Astrocyte of the cerebellum (primary cell): ENCODE measurements at regions not wholly inside any gene's neighbourhood (a gene's known extent, or its start where the extent isn't known, plus 50 kb on each side); places are given as distances from the start of the nearest gene placed in this dataset.

Experiments
- DNase-seq: peaks from one replicate; pipeline ENCODE4 v3.0.0-alpha.2; 2011; ENCODE audit warnings: low read depth
- H3K4me3 ChIP-seq: 2 replicates; pipeline ENCODE4 v1.5.1; 2011; ENCODE audit warnings: mild to moderate bottlenecking, low read depth, low read length, moderate library complexity
- CTCF ChIP-seq: IDR thresholded peaks from 2 replicates; pipeline ENCODE4 v1.5.1; 2012; ENCODE audit warnings: low read length, low read depth, moderate library complexity, mild to moderate bottlenecking; ENCODE audit errors: missing control alignments
- in situ Hi-C: cut with HindIII; loops from 2 replicates; pipeline ENCODE4 v1.10.0; 2017; ENCODE audit warnings: low sequenced_read_pairs

GRCh38 chr2:23029111-23029510 lies 355.9 kb upstream of the KLHL29 start:
- no peak overlapping the region for H3K4me3 ChIP-seq
- DNase-seq: no peak
- in situ Hi-C loops: no loop called here
- TF ChIP-seq CTCF: no peak

DNA sequence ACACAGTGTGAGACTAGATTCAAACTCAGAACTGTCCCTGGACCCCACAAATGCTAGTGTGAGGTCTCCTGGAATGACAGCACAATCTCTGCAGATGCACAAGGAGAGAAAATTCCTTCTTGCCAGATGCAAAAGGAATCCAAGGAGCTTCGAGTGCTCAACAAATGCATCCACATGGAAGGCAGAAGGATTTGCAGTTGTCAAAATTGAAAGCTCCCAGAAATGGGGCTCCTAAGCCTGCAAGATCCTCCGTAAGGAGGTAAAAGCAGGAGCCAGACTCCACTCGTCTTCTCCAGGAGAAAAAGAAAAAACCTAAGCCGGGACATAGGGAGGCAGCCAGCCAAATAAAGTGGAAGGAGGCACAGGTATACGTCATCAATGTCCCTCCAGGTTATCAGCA lies 355.0 kb upstream of the KLHL29 start:
- in situ Hi-C loops: no loop called here
- TF ChIP-seq CTCF: no peak
- no peak for DNase-seq
- no peak overlapping the region for H3K4me3 ChIP-seq

GRCh38 chr2:23034996-23035395 lies 350.0 kb upstream of the KLHL29 start:
- TF ChIP-seq CTCF: no peak
- in situ Hi-C loops: no loop called here
- no peak overlapping the region for H3K4me3 ChIP-seq
- no peak for DNase-seq

GRCh38 chr2:23036629-23037028 lies 348.4 kb upstream of the KLHL29 start:
- no peak overlapping the region for H3K4me3 ChIP-seq
- DNase-seq: no peak
- in situ Hi-C loops: no loop called here
- TF ChIP-seq CTCF: no peak

- TF ChIP-seq CTCF: no peak
- in situ Hi-C loops: no loop called here
- no peak for DNase-seq
- no peak overlapping the region for H3K4me3 ChIP-seq
Observed at GRCh38 chr2:23037596-23037995, 347.4 kb upstream of the KLHL29 start.

DNA sequence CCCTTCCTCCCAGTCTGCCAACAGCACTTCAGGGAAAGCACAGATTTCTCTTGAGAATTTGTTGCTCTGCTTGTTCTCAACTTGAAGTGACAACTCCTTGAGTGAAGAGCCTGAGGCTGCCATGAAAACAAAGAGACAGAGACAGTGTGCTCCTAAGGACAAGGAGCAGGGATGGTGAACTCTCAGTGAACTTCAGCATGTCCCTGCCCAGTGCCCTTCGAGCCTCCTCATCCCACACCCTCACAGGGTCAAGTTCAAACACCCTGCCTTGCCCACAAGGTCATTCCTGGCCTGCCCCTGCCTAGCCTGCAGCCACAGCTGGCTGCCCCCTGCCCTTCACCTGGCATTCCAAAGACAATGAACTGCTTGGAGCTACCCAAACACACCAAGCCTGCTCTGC lies 343.5 kb upstream of the KLHL29 start:
- H3K4me3 ChIP-seq: no peak overlapping the region
- no peak for TF ChIP-seq CTCF
- DNase-seq: no peak
- in situ Hi-C loops: no loop called here

- H3K4me3 ChIP-seq: no peak overlapping the region
- no peak for TF ChIP-seq CTCF
- DNase-seq: no peak
- in situ Hi-C loops: no loop called here
Observed at GRCh38 chr2:23042216-23042906, 342.6 kb upstream of the KLHL29 start.
